Adrenal gland (tissue), 9 donors: ENCODE measurements at regions not wholly inside any gene's neighbourhood (a gene's known extent, or its start where the extent isn't known, plus 50 kb on each side); places are given as distances from the start of the nearest gene placed in this dataset.

Source experiments
- DNase-seq, 7 donors: peaks; one replicate each; pipeline ENCODE4 v3.0.0-alpha.2; 2019 to 2020
- H3K27ac ChIP-seq, 5 donors: fragments of 200-600 bp; sonication (generic) in 4 of 5; 1 replicate in 3 of 5; 2 replicates in 2 of 5; pipeline versions ENCODE4 v1.5.1 to v1.8.0; 2016 to 2020; ENCODE audit warnings: mild to moderate bottlenecking in 1 of 5
- H3K27me3 ChIP-seq: fragments of 200-600 bp; 2 replicates; pipeline ENCODE4 v1.8.0; 2021
- H3K36me3 ChIP-seq, 2 donors: fragments of 200-600 bp; replicated peaks in 1 of 2; 1 replicate in 1 of 2; 2 replicates in 1 of 2; pipeline versions ENCODE4 v1.5.1 to v1.8.0; 2018 to 2022
- H3K4me1 ChIP-seq, 2 donors: fragments of 200-600 bp; replicated peaks in 1 of 2; 1 replicate in 1 of 2; 2 replicates in 1 of 2; pipeline versions ENCODE4 v1.5.1 to v1.8.0; 2018 to 2021
- H3K4me3 ChIP-seq, 4 donors: fragments of 200-600 bp; sonication (generic) in 3 of 4; one replicate each; pipeline ENCODE4 v1.5.1; 2016 to 2018
- H3K9me3 ChIP-seq, 3 donors: fragments of 200-600 bp; sonication (generic) in 1 of 3; replicated peaks in 1 of 3; 1 replicate in 2 of 3; 2 replicates in 1 of 3; pipeline versions ENCODE4 v1.5.1 to v1.8.0; 2016 to 2021
- POLR2A ChIP-seq, 2 donors: fragments of 450-650 bp; IDR thresholded peaks; one replicate each; pipeline ENCODE4 v1.6.1; 2017; ENCODE audit warnings: antibody characterized with exemption in 2 of 2, mild to moderate bottlenecking in 2 of 2, moderate library complexity in 1 of 2
- WGBS, 4 donors: extraction: QIAGEN DNeasy Blood & Tissue Kit in 2 of 4; methylation state at CpG; one replicate each; pipeline versions ENCODE4 v1.1.5 to v1.1.7; 2013 to 2017; 5-methylcytosine and 5-hydroxymethylcytosine counted together
- intact Hi-C, 2 donors: fragments of 100-400 bp; cut with DNase I; formaldehyde crosslinking; loops; one replicate each; pipeline versions ENCODE4 v1.14.1 to v1.15.0; 2022 to 2023
- TF ChIP-seq, protein P1 (sequence below), 6 experiments: fragments of 450-650 bp in 4 of 6; fragments of 200-600 bp in 2 of 6; sonication (generic) in 1 of 6; IDR thresholded peaks; 1 replicate in 5 of 6; 2 replicates in 1 of 6; pipeline versions ENCODE4 v1.5.1 to v1.8.0; 2016 to 2021; ENCODE audit warnings: antibody characterized with exemption in 6 of 6, mild to moderate bottlenecking in 2 of 6, moderate library complexity in 1 of 6
- donor health status: healthy with polysubstance abuse.
- donor health status: Bipolar disorder and iron deficiency.
- donor health status: DM: yes; HTN: yes; CAD: no.
- donor health status: DM: no; HTN: no; CAD: no.
- donor health status: DM: no; HTN: no; CAD: no.

DNA sequence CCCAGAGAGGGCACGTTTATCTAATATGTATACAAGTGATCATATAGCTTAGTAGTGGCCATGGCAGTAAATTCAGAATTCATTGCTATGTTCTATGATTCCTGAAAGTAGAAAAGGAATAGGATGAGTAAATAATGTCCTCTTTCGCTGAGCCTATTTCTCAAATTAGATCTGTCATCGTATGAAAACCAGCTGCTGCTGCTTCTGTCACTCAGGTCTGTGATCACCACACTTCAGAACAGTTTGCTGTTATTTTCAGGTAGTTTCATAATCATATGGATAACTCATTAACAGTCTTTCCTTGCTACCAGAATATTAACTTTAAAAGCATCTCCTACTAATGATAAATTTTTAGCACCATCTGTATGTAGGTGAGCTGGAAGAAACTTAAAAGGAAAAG is 289.1 kb upstream of the AZI2 start:
- H3K4me1 ChIP-seq: no peaks in the 10 kb centered on the region
- no peak for DNase-seq
- no peaks in the 10 kb centered on the region for H3K27me3 ChIP-seq
- 61 to 81% (median 65%) methylated on average over 3 of the region's 3 CpGs for WGBS, 4 donors
- no peak overlapping the region for H3K4me3 ChIP-seq
- no peaks in the 10 kb centered on the region for H3K9me3 ChIP-seq
- no peak overlapping the region for H3K27ac ChIP-seq
- TF ChIP-seq, protein P1, sequence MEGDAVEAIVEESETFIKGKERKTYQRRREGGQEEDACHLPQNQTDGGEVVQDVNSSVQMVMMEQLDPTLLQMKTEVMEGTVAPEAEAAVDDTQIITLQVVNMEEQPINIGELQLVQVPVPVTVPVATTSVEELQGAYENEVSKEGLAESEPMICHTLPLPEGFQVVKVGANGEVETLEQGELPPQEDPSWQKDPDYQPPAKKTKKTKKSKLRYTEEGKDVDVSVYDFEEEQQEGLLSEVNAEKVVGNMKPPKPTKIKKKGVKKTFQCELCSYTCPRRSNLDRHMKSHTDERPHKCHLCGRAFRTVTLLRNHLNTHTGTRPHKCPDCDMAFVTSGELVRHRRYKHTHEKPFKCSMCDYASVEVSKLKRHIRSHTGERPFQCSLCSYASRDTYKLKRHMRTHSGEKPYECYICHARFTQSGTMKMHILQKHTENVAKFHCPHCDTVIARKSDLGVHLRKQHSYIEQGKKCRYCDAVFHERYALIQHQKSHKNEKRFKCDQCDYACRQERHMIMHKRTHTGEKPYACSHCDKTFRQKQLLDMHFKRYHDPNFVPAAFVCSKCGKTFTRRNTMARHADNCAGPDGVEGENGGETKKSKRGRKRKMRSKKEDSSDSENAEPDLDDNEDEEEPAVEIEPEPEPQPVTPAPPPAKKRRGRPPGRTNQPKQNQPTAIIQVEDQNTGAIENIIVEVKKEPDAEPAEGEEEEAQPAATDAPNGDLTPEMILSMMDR (IDR thresholded peaks at IDR 0.05): no peak
- no peak for TF ChIP-seq POLR2A (IDR thresholded peaks at IDR 0.05)
- H3K36me3 ChIP-seq: no peaks in the 10 kb centered on the region
- intact Hi-C loops: no loop called here

DNA sequence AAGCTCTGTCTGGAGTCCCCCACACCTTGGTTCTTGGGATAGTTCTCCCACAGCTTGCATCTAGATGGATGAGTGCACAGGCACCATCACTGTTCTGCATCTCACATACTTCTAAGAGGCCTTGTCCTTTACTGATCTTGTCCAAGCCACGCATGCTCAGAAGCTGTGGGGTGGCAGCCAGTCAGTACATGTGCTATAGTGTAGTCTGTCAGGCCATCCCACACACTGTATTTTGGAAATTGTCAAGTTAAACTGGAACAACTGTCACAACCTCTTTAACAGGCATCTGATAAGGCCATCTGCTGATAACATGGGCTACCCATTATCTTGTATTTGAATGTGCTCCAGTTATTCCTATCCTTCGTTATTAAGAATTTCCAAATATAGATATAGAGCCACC is 296.5 kb upstream of the AZI2 start:
- 65 to 86% (median 77%) methylated on average over 2 of the region's 2 CpGs for WGBS, 4 donors
- Histone ChIP-seq H3K27me3 (no peaks in the 10 kb centered on the region), H3K9me3 (no peaks in the 10 kb centered on the region), H3K27ac (no peak overlapping the region), H3K4me1 (no peaks in the 10 kb centered on the region), H3K36me3 (no peaks in the 10 kb centered on the region), H3K4me3 (no peak overlapping the region)
- no peak for DNase-seq
- intact Hi-C loops: no loop called here
- TF ChIP-seq, protein P1 (IDR thresholded peaks at IDR 0.05): no peak
- TF ChIP-seq POLR2A (IDR thresholded peaks at IDR 0.05): no peak

- 65 to 71% (median 68%) methylated on average over 4 of the region's 4 CpGs for WGBS, 4 donors
Measured at GRCh38 chr3:28646435-28646834, 297.8 kb upstream of the AZI2 start.

DNA sequence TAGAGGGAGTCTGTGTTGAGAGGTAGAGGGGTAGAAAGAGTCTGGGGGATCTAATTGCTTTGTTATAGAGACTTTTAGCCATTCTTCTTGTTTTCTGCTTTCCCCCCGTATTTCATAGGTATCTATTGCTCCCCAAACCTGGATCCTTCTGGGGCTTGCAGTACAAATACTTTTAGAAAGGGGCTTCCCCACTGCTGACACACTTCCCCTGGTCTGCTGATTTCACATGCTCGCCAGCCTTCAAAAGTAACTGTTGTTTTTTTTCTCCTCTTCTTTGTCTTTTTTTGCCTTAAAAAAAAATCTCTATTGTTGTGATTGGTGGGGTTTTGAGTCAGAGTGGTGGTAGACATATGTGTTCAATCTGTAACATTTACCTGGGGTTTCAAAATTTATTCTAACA is 300.6 kb upstream of the AZI2 start:
- no peaks in the 10 kb centered on the region for H3K9me3 ChIP-seq
- TF ChIP-seq POLR2A (IDR thresholded peaks at IDR 0.05): no peak
- TF ChIP-seq, protein P1 (IDR thresholded peaks at IDR 0.05): no peak
- intact Hi-C loops: no loop called here
- no peak overlapping the region for H3K4me3 ChIP-seq
- H3K27me3 ChIP-seq: no peaks in the 10 kb centered on the region
- no peak for DNase-seq
- H3K27ac ChIP-seq: no peak overlapping the region
- WGBS, 4 donors: 82 to 89% (median 84%) methylated on average over 2 of the region's 2 CpGs
- H3K4me1 ChIP-seq: no peaks in the 10 kb centered on the region
- H3K36me3 ChIP-seq: no peaks in the 10 kb centered on the region

More at GRCh38 chr3:28646435-28646834, 297.8 kb upstream of the AZI2 start:
- no peak for DNase-seq
- TF ChIP-seq POLR2A (IDR thresholded peaks at IDR 0.05): no peak
- Histone ChIP-seq H3K4me3 (no peak overlapping the region), H3K9me3 (no peaks in the 10 kb centered on the region), H3K4me1 (no peaks in the 10 kb centered on the region), H3K36me3 (no peaks in the 10 kb centered on the region), H3K27ac (no peak overlapping the region), H3K27me3 (no peaks in the 10 kb centered on the region)
- intact Hi-C loops: no loop called here

- Histone ChIP-seq H3K27ac (no peak overlapping the region), H3K9me3 (no peaks in the 10 kb centered on the region), H3K4me3 (no peak overlapping the region), H3K4me1 (no peaks in the 10 kb centered on the region), H3K36me3 (no peaks in the 10 kb centered on the region), H3K27me3 (no peaks in the 10 kb centered on the region)
- intact Hi-C loops: no loop called here
- no peak for TF ChIP-seq POLR2A (IDR thresholded peaks at IDR 0.05)
- TF ChIP-seq, protein P1 (IDR thresholded peaks at IDR 0.05): no peak
- DNase-seq: no peak
- 79 to 85% (median 81%) methylated on average over 3 of the region's 3 CpGs for WGBS, 4 donors
Measured at GRCh38 chr3:28651159-28651558, 302.5 kb upstream of the AZI2 start.
